OCI-LY3 (cell line): ENCODE measurements at regions not wholly inside any gene's neighbourhood (a gene's known extent, or its start where the extent isn't known, plus 50 kb on each side); places are given as distances from the start of the nearest gene placed in this dataset.

Experiments
- CTCF ChIP-seq: fragments of 200-600, 300-600 bp; sonication (generic); IDR thresholded peaks from 2 replicates; pipeline ENCODE4 v1.5.1; 2014; ENCODE audit warnings: antibody characterized with exemption, low read length, low read depth
- EZH2phosphoT487 ChIP-seq: fragments of 200-600 bp; shearing (Covaris generic); IDR thresholded peaks from 2 replicates; pipeline ENCODE4 v1.6.1; 2018; ENCODE audit warnings: antibody characterized with exemption, mixed run types, low read depth

DNA sequence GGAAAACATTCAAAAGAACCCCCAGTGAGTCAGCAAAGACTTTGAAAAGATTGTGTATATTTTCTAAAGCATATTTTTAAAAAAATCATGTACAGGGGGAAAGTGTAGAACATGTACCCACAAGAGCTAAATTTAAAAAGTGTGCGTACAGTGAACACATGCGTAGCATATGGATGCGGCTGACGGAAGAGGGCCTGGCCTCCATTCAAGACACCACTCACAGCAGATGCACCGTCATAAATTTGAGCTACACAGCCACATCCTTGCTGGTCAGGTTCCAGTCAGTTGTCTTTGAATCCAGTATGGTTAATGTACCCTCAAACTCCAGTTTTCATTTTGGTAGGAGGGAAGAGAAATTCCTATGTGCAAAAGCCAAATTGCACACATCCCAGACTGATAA is 54.3 kb upstream of the SPACA1 start:
- no peak for TF ChIP-seq CTCF
- TF ChIP-seq EZH2phosphoT487, result no peak
